ENCODE measurements at regions not wholly inside any gene's neighbourhood (a gene's known extent, or its start where the extent isn't known, plus 50 kb on each side); places are given as distances from the start of the nearest gene placed in this dataset.

- Histone ChIP-seq H2BK5ac (ENCODE audit: low read depth, low read length) (no peak overlapping the region), H3K79me2 (ENCODE audit: control insufficient read depth in 1 of 2, insufficient read depth in 2 of 2, low read length in 2 of 2) (no peaks in the 10 kb centered on the region), H3K27me3 (replicated peaks in 1 of 4; ENCODE audit: control insufficient read depth in 3 of 4, extremely low read depth in 1 of 4, insufficient read depth in 3 of 4, low read length in 3 of 4) (no peaks in the 10 kb centered on the region), H3K4me3 (ENCODE audit: extremely low read depth in 1 of 4, insufficient read depth in 2 of 4, low read depth in 3 of 4, low read length in 4 of 4) (no peak overlapping the region), H3K4me2 (ENCODE audit: insufficient read depth in 1 of 2, low read depth in 2 of 2, low read length in 2 of 2) (no peak overlapping the region), H2BK20ac (ENCODE audit: low read length) (no peak overlapping the region), H3K79me1 (ENCODE audit: low read depth, low read length) (no peaks in the 10 kb centered on the region), H4K5ac (ENCODE audit: insufficient read length, low read depth, low read length) (no peak overlapping the region), H3K9ac (replicated peaks in 1 of 4; ENCODE audit: extremely low read depth in 1 of 4, low read depth in 3 of 4, low read length in 3 of 4) (no peak overlapping the region), H3K56ac (replicated peaks; ENCODE audit: insufficient read length, low read depth, low read length) (no peak overlapping the region), H3K23me2 (ENCODE audit: low read depth, low read length) (no peaks in the 10 kb centered on the region), H2AK5ac (ENCODE audit: low read depth, low read length) (no peak overlapping the region), H2BK12ac (ENCODE audit: low read depth, low read length) (no peak overlapping the region), H3K27ac (ENCODE audit: low read depth, low read length) (no peak overlapping the region), H3K18ac (ENCODE audit: extremely low read depth, low read length) (no peak overlapping the region), H4K91ac (replicated peaks; ENCODE audit: insufficient read length, low read length) (no peak overlapping the region), H2BK120ac (replicated peaks; ENCODE audit: low read depth, low read length) (no peak overlapping the region), H4K20me1 (replicated peaks in 1 of 2; ENCODE audit: control insufficient read depth in 1 of 2, insufficient read depth in 2 of 2, low read length in 2 of 2) (no peaks in the 10 kb centered on the region), H3K9me3 (ENCODE audit: insufficient read depth in 2 of 2, low read depth in 1 of 2, low read length in 1 of 2) (no peaks in the 10 kb centered on the region), H3K36me3 (ENCODE audit: control insufficient read depth in 2 of 4, insufficient read depth in 4 of 4, low read length in 3 of 4) (no peaks in the 10 kb centered on the region), H4K8ac (ENCODE audit: extremely low read depth, insufficient read depth, low read length) (no peak overlapping the region), H3K4me1 (replicated peaks in 1 of 4; ENCODE audit: control insufficient read depth in 3 of 4, insufficient read depth in 4 of 4, low read length in 3 of 4) (no peaks in the 10 kb centered on the region; a peak in 2 of 7 replicates), H3K14ac (ENCODE audit: insufficient read length) (no peak overlapping the region), H2AFZ (ENCODE audit: low read length) (peak overlapping the region; percentile 100), H3K4ac (replicated peaks; ENCODE audit: insufficient read length, low read depth, low read length) (no peak overlapping the region), H2BK15ac (ENCODE audit: low read length) (no peak overlapping the region), H3K23ac (ENCODE audit: insufficient read length) (no peak overlapping the region)
- ChIA-PET POLR2A (ENCODE audit: partially characterized antibody) (no interaction called here), CTCF (ENCODE audit: partially characterized antibody) (interaction anchor here (0.6 to 1.3 kb wide), 10 partner anchors 9 to 554 kb away, joined by 3 to 4 read pairs (median 3); no protein-coding TSS in a partner anchor)
- WGBS, 2 experiments (ENCODE audit: extremely low coverage in 1 of 2, insufficient coverage in 1 of 2, insufficient read length in 1 of 2, insufficient replicate concordance in 2 of 2, low coverage in 1 of 2, low lambda C conversion rate in 2 of 2, missing lambda C conversion rate in 1 of 2) = 61% methylated on average over 9 of the region's 12 CpGs; no CpG with 5 or more reads in 1 of the 2 experiments
- peak; percentile 57 for FAIRE-seq
- DNase-seq (ENCODE audit: low read depth in 1 of 2, low spot score in 2 of 2) = peak; percentile 21 to 78
- TF ChIP-seq YY1 (IDR thresholded peaks at IDR 0.05; ENCODE audit: low read depth, low read length) (peak; percentile 50; the same call in 1 of the 2 replicates), POLR2AphosphoS5 (IDR thresholded peaks at IDR 0.05; ENCODE audit: low read depth, low read length) (no peak), PHF8 (conservative IDR thresholded peaks at IDR 0.05; ENCODE audit: low read depth, low read length) (no peak), CEBPB (IDR thresholded peaks at IDR 0.05; ENCODE audit: low read depth, low read length) (no peak), TEAD4 (IDR thresholded peaks at IDR 0.05; ENCODE audit: low read depth, low read length) (no peak), RAD21 (IDR thresholded peaks at IDR 0.05 in 1 of 2, conservative IDR thresholded peaks at IDR 0.05 in 1 of 2; ENCODE audit: low read depth in 2 of 2, low read length in 2 of 2) (peak; percentile 83 to 89), MAFK (IDR thresholded peaks at IDR 0.05; ENCODE audit: low read depth, low read length) (no peak), HDAC6 (IDR thresholded peaks at IDR 0.05; ENCODE audit: low read depth, low read length) (no peak), ZNF274 (IDR thresholded peaks at IDR 0.05; ENCODE audit: borderline replicate concordance, extremely low read depth, low read length) (no peak), ATF3 (IDR thresholded peaks at IDR 0.05; ENCODE audit: insufficient read depth, low read depth, low read length) (no peak), CBX8 (IDR thresholded peaks at IDR 0.05; ENCODE audit: borderline replicate concordance, low read depth, low read length) (no peak)
- TF ChIP-seq, protein P1, sequence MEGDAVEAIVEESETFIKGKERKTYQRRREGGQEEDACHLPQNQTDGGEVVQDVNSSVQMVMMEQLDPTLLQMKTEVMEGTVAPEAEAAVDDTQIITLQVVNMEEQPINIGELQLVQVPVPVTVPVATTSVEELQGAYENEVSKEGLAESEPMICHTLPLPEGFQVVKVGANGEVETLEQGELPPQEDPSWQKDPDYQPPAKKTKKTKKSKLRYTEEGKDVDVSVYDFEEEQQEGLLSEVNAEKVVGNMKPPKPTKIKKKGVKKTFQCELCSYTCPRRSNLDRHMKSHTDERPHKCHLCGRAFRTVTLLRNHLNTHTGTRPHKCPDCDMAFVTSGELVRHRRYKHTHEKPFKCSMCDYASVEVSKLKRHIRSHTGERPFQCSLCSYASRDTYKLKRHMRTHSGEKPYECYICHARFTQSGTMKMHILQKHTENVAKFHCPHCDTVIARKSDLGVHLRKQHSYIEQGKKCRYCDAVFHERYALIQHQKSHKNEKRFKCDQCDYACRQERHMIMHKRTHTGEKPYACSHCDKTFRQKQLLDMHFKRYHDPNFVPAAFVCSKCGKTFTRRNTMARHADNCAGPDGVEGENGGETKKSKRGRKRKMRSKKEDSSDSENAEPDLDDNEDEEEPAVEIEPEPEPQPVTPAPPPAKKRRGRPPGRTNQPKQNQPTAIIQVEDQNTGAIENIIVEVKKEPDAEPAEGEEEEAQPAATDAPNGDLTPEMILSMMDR (IDR thresholded peaks at IDR 0.05; ENCODE audit: control extremely low read depth in 1 of 3, insufficient read depth in 1 of 3, low read depth in 1 of 3, low read length in 3 of 3) = peak; percentile 53 to 74 (median 70)
Measured at GRCh38 chrX:25968920-25969319, 169.2 kb upstream of the MAGEB18 start.
